ENCODE measurements at regions not wholly inside any gene's neighbourhood (a gene's known extent, or its start where the extent isn't known, plus 50 kb on each side); places are given as distances from the start of the nearest gene placed in this dataset.

DNA sequence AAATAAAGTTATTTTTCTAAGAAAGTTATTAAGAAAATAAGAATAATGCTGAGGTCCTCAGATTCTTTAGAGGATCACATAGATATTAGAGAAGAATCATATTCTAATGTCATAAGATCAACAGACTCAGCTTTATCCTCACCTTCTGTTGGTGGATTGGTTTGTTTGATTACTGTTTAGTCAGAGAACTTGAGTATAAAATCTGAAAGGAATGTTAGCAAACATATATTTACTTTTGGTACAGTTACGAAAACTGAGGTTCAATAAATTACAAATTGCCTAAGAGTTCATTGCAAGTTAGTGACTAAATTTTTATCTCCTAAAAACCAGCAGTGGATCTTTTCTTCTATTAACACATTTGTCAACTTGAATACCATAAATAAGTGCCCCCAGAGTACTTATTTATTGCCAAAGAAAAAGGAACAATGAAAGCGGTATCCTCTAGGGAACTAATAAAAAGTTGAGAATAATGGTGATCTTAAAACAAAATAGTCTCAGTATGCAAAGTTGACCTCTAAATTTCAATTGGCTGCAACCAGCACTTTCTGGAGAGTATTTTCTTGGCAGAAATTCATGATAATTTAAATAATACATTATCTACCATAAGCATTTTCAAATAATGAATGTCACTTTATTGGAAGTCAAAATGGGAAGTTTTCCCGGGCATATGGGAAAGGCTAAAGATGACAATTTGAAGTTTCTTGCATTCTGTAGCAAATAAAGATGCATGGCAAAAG is 296.8 kb downstream of the OTOL1 start:
- H3K36me3 ChIP-seq: no peaks in the 10 kb centered on the region
- TF ChIP-seq, protein P1, sequence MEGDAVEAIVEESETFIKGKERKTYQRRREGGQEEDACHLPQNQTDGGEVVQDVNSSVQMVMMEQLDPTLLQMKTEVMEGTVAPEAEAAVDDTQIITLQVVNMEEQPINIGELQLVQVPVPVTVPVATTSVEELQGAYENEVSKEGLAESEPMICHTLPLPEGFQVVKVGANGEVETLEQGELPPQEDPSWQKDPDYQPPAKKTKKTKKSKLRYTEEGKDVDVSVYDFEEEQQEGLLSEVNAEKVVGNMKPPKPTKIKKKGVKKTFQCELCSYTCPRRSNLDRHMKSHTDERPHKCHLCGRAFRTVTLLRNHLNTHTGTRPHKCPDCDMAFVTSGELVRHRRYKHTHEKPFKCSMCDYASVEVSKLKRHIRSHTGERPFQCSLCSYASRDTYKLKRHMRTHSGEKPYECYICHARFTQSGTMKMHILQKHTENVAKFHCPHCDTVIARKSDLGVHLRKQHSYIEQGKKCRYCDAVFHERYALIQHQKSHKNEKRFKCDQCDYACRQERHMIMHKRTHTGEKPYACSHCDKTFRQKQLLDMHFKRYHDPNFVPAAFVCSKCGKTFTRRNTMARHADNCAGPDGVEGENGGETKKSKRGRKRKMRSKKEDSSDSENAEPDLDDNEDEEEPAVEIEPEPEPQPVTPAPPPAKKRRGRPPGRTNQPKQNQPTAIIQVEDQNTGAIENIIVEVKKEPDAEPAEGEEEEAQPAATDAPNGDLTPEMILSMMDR (IDR thresholded peaks at IDR 0.05): no peak
- H3K27ac ChIP-seq: no peak overlapping the region
- no peaks in the 10 kb centered on the region for H3K27me3 ChIP-seq (ENCODE audit: low read depth)
- no peaks in the 10 kb centered on the region for H3K9me3 ChIP-seq
- DNase-seq (no peak), ATAC-seq (no peak)
- no peak overlapping the region for H3K4me3 ChIP-seq
- H3K4me1 ChIP-seq: no peaks in the 10 kb centered on the region
- intact Hi-C loops (cut with DNase I): no loop called here

DNA sequence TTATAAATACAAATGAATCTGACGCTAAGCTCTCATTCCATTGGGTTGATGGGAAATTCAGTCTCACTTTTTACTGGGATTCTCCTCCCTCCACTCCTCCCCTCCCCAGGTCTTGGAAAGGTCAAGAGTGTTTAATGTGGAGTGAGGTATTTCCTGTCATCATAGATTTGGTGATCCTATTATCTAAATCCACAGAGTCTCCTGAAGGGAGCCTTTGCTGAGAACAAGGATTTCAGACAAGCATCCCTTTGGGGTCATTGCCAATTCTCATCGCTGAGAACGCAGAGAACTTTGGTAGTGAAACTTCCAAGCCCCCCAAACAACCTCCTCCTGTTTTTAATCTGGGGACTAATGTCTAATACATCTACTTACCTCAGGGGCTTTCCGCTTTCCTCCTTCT is 297.9 kb downstream of the OTOL1 start:
- Histone ChIP-seq H3K4me1 (no peaks in the 10 kb centered on the region), H3K36me3 (no peaks in the 10 kb centered on the region), H3K27me3 (ENCODE audit: low read depth) (no peaks in the 10 kb centered on the region), H3K4me3 (no peak overlapping the region), H3K27ac (no peak overlapping the region), H3K9me3 (no peaks in the 10 kb centered on the region)
- TF ChIP-seq, protein P1 (IDR thresholded peaks at IDR 0.05): no peak
- DNase-seq (no peak), ATAC-seq (no peak)
- intact Hi-C loops (cut with DNase I): no loop called here

DNA sequence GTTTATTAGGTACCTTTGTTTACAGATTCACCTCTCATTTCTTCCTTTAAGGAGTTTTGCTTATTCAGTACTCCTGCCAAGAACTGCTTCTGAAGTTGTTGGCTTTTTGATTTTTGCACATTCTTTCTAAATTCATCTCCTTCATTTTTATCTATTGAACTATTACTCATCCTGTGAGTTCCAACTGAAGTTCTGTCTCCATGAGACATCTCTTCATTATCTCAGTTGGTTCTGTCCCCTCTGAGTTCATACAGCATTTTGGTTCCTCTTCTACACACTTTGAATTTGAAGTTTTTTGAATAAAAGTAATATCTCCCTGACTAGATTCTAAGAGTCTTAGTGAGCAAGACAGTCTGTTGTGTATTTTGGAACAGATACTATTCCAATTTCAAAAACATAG is 299.7 kb downstream of the OTOL1 start:
- Histone ChIP-seq H3K4me1 (no peaks in the 10 kb centered on the region), H3K9me3 (no peaks in the 10 kb centered on the region), H3K27me3 (ENCODE audit: low read depth) (no peaks in the 10 kb centered on the region), H3K4me3 (no peak overlapping the region), H3K36me3 (no peaks in the 10 kb centered on the region), H3K27ac (no peak overlapping the region)
- TF ChIP-seq, protein P1 (IDR thresholded peaks at IDR 0.05): no peak
- DNase-seq: no peak
- ATAC-seq: no peak
- intact Hi-C loops (cut with DNase I): no loop called here

DNA sequence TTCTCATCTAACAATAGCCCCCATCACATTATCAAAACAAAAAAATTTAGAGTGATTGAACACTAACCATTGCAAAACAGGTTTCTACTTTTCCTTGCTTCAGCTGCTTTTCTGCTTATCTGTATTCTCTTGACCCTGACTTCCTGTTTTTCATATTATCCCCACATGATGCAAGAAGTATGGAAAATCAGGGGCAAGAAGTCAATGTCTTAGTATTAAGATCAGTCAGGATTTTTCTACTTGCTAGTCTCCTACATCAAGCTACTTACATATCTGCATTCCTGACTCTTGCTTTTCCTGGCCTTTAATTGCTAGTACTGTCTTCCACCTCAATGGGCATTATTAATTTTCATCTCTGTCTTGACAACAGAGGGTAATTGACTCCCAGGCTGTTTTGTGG is 300.2 kb downstream of the OTOL1 start:
- H3K4me3 ChIP-seq: no peak overlapping the region
- TF ChIP-seq, protein P1 (IDR thresholded peaks at IDR 0.05): no peak
- intact Hi-C loops (cut with DNase I): no loop called here
- H3K27me3 ChIP-seq (ENCODE audit: low read depth): no peaks in the 10 kb centered on the region
- H3K4me1 ChIP-seq: no peaks in the 10 kb centered on the region
- DNase-seq: no peak
- no peaks in the 10 kb centered on the region for H3K36me3 ChIP-seq
- no peak overlapping the region for H3K27ac ChIP-seq
- ATAC-seq: no peak
- H3K9me3 ChIP-seq: no peaks in the 10 kb centered on the region

DNA sequence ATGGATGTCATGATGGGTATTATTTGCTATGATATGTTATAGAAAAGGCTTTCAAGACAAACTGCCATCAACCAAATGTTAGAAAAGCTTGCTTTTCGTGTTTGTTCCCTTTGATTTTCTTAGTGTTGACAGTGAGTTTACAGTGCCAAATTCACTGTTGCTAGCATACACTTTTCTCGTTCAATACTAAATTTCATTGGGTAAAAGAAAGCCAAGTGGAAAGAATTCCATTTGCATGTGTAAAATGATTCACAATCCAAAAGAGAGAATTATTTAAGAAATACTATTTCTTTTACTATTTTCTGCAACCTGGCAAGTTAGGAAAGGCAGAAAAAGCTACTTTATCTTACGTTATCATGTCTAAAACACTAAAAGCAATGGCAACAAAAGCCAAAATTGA is 301.4 kb downstream of the OTOL1 start:
- intact Hi-C loops (cut with DNase I): no loop called here
- TF ChIP-seq, protein P1 (IDR thresholded peaks at IDR 0.05): no peak
- DNase-seq: no peak
- Histone ChIP-seq H3K27me3 (ENCODE audit: low read depth) (no peaks in the 10 kb centered on the region), H3K36me3 (no peaks in the 10 kb centered on the region), H3K4me1 (no peaks in the 10 kb centered on the region), H3K9me3 (no peaks in the 10 kb centered on the region), H3K27ac (no peak overlapping the region), H3K4me3 (no peak overlapping the region)
- no peak for ATAC-seq
